ENCODE measurements at regions not wholly inside any gene's neighbourhood (a gene's known extent, or its start where the extent isn't known, plus 50 kb on each side); places are given as distances from the start of the nearest gene placed in this dataset.

DNA sequence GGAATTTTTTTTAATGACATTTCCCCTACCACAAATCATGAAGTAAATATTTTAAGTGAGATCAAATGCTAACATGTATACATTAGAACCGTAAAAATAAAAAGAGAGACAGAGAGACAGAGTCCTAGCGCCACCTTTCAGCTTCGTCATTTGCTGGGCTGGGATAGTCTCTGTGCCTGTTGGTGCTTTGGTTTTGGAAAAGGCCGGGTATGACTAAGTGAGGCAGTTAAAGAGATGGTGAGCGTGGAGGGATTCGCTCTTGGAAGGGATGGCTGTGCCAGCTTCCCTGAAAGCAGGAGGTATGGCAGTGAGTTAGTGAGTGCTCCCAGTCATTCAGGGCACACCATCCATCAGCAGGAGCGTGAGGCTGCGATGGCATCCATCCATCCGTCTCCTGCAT, 729.6 kb upstream of the WWC1 start:
- TF ChIP-seq, protein P1, sequence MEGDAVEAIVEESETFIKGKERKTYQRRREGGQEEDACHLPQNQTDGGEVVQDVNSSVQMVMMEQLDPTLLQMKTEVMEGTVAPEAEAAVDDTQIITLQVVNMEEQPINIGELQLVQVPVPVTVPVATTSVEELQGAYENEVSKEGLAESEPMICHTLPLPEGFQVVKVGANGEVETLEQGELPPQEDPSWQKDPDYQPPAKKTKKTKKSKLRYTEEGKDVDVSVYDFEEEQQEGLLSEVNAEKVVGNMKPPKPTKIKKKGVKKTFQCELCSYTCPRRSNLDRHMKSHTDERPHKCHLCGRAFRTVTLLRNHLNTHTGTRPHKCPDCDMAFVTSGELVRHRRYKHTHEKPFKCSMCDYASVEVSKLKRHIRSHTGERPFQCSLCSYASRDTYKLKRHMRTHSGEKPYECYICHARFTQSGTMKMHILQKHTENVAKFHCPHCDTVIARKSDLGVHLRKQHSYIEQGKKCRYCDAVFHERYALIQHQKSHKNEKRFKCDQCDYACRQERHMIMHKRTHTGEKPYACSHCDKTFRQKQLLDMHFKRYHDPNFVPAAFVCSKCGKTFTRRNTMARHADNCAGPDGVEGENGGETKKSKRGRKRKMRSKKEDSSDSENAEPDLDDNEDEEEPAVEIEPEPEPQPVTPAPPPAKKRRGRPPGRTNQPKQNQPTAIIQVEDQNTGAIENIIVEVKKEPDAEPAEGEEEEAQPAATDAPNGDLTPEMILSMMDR (IDR thresholded peaks at IDR 0.05; ENCODE audit: control insufficient read depth, extremely low read depth, insufficient read depth) = peak; percentile 17; the same call in 1 of the 2 replicates
- no peak overlapping the region for H3K4me3 ChIP-seq (ENCODE audit: low read depth, low read length)
- DNase-seq (ENCODE audit: low read depth) = no peak

DNA sequence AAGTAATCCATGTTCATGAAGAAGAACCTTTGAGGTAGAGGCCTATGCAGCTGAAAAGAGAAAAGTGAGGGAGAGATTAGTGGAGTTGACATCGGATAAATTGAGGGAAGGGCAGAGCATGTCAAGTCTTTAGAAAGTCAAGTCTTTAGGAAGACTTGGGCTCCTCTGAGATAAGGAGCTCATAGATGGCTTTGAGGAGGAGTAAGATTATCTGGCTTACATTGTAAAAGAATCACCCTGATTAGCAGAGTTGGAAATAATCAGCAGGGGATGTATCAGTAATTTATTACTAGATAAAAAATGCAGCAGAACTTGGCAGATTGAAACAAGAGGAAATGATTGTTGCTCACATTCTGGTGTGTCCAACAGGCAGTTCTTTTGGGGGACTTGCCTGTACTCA, 727.2 kb upstream of the WWC1 start:
- H3K4me3 ChIP-seq (ENCODE audit: low read depth, low read length) = no peak overlapping the region
- no peak for DNase-seq (ENCODE audit: low read depth)
- TF ChIP-seq, protein P1 (IDR thresholded peaks at IDR 0.05; ENCODE audit: control insufficient read depth, extremely low read depth, insufficient read depth) = no peak

DNA sequence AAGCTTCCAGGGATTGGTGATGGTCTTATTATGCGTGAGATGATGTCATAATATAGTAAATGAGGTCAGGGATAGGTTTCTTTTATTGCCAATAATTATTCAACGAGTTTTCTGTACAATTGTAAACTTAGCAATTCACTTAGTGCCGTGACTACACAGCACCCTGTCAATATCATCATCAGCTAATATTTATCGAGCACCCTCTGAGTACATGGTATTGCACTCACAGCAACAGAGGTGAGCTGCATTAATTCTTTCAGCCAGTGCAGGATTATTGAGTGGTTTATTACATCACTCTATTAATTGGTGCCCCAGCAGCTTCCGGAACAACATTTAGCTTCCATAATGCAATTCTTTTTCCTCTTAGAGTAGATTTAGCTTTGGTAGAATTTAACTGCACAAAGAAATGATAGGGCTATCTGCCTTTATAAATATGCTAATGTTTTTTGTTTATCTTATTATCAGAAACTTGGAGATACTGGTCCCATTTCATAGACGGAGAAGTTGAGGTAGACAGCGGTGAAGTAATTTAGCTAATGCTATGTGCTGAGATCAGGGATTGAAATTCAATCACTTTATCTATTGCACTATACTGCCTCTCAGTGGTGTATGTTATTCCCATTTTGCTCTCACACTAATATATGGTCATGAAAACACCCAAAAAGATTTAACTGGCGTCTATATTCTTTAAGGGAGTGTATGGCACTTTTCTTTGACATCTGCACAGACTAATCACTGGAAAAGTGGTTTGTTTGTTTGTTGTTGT, 726.1 kb upstream of the WWC1 start:
- no peak for DNase-seq (ENCODE audit: low read depth)
- H3K4me3 ChIP-seq (ENCODE audit: low read depth, low read length) = no peak overlapping the region
- TF ChIP-seq, protein P1 (IDR thresholded peaks at IDR 0.05; ENCODE audit: control insufficient read depth, extremely low read depth, insufficient read depth) = peak; percentile 66

DNA sequence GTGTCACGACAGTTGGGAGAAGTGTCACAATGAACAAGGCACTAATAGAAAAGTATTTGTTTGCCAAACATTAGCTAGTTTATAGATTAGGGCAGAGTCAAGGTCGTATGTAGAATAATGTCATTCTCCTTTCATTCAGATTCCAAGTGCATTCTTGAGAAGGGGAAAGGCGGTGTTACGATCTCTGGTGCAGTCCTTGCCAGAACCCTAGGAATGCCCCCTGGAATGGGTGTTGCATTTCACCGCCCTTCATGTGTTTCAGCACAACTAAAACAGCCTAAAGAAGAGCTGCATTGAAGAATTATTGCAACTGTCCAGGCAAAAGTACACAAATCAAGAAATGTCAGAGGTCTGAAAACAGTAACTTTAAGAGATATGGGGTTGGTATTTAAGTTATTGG, 721.0 kb upstream of the WWC1 start:
- no peak for DNase-seq (ENCODE audit: low read depth)
- no peak overlapping the region for H3K4me3 ChIP-seq (ENCODE audit: low read depth, low read length)
- TF ChIP-seq, protein P1 (IDR thresholded peaks at IDR 0.05; ENCODE audit: control insufficient read depth, extremely low read depth, insufficient read depth) = no peak

DNA sequence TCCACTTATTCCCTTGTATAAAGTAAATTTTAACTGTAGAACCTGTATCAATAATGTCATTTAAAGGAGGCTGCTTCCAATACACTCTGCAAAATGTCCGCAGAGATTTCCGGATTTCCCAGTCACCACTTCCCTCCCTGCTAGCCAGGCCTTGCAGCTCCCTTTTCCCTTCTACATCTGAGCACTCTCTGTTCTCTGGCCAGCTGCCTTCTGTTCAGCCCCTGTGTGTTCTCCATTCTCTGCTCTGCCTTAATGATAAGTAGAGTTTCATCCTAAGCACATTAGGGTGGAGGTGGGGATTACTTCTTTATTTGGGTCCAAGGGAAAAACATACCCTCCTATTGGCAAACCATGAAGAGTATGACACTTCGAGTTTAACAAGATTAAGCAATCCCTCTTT, 719.6 kb upstream of the WWC1 start:
- H3K4me3 ChIP-seq (ENCODE audit: low read depth, low read length) = no peak overlapping the region
- TF ChIP-seq, protein P1 (IDR thresholded peaks at IDR 0.05; ENCODE audit: control insufficient read depth, extremely low read depth, insufficient read depth) = no peak
- no peak for DNase-seq (ENCODE audit: low read depth)

DNA sequence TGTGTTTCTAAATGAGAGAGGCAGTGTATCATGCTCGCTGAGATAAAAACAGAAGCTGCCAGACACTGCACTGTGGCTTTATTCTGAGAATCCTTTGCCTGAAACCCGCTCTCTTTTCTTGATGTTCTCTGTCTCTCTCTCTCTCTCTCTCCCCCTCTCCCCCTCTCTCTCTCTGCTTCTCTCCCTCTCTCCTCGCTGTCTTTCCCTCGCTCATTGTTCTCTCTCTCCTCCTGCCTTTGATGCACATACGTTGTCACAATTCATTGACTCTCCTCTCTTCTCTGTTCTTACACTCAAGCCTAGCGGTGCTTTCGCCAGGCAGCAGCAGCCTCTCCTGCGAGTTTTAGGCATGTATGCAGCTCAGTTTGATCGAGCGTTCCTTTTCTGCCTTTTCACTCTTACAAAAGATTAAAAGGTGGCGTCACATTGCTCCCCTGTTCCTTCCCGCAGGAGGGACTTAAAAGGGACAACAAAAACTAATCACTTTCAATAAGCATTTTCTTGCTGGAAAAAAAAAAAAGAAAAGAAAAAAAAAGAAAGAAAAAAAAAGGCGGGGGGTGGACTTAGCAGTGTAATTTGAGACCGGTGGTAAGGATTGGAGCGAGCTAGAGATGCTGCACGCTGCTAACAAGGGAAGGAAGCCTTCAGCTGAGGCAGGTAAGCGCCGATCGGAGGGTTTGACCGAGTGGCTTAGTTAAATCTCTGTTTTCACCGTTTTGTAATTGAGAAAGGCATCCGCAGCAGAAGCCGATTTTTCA, 717.9 kb upstream of the WWC1 start:
- peak; percentile 21 for DNase-seq (ENCODE audit: low read depth)
- peak overlapping the region; percentile 40 for H3K4me3 ChIP-seq (ENCODE audit: low read depth, low read length)
- TF ChIP-seq, protein P1 (IDR thresholded peaks at IDR 0.05; ENCODE audit: control insufficient read depth, extremely low read depth, insufficient read depth) = no peak

Measured in LNCaP clone FGC (cell line).